HepG2 (cell line): ENCODE measurements at regions not wholly inside any gene's neighbourhood (a gene's known extent, or its start where the extent isn't known, plus 50 kb on each side); places are given as distances from the start of the nearest gene placed in this dataset.

Experiments
- ATAC-seq: fragments of 200-7000 bp; cut with Tn5 transposase; 3 replicates; pipeline ENCODE4 v1.9.1; 2020; ENCODE audit warnings: mild to moderate bottlenecking, moderate library complexity
- BruUV-seq: library from RNA; stranded (reverse); fragments of 400-500 nt; replicated peaks from 2 replicates; lab custom pipeline; 2021; lab: Mats Ljungman, UMichigan
- CTCF ChIA-PET: fragments of 300-600 bp; formaldehyde crosslinking; extraction: SDS; loops from one replicate; lab custom pipeline; 2021; ENCODE audit warnings: low total read pairs, inconsistent platforms, low intra/inter-chr PET ratio; lab: Yijun Ruan, JAX
- POLR2A ChIA-PET: fragments of 350-600 bp; sonication (Branson Sonifier 250); formaldehyde crosslinking; loops from one replicate; lab custom pipeline; 2020; ENCODE audit warnings: antibody characterized with exemption, inconsistent platforms; lab: Yijun Ruan, JAX
- DNase-seq: peaks from one replicate; pipeline ENCODE4 v3.0.0-alpha.2; 2015; ENCODE audit warnings: low spot score
- FAIRE-seq: peaks from 3 replicates; lab custom pipeline; 2011; peaks lifted over from hg19 to GRCh38; lab: Jason Lieb, UNC
- H2AFZ ChIP-seq: one replicate; pipeline ENCODE4 v1.6.1; 2011; ENCODE audit warnings: low read length, inconsistent platforms
- H3K27ac ChIP-seq: fragments of 300-600 bp; 3 replicates; pipeline ENCODE4 v1.8.0; 2011; ENCODE audit warnings: mixed run types, mild to moderate bottlenecking, mixed read lengths, low read length, inconsistent platforms; ENCODE audit not compliant: insufficient read depth; ENCODE audit errors: extremely low read length
- H3K27me3 ChIP-seq, 2 experiments: fragments of 200-600 bp in 1 of 2; 2 replicates in 1 of 2; 3 replicates in 1 of 2; pipeline versions ENCODE4 v1.6.0 to v1.8.0; 2011; ENCODE audit warnings: low read length in 2 of 2, mild to moderate bottlenecking in 2 of 2, moderate library complexity in 2 of 2, inconsistent platforms in 1 of 2; ENCODE audit not compliant: insufficient read depth in 2 of 2, control insufficient read depth in 1 of 2
- H3K36me3 ChIP-seq, 2 experiments: fragments of 200-600 bp in 1 of 2; replicated peaks in 1 of 2; 2 replicates in 1 of 2; 3 replicates in 1 of 2; pipeline versions ENCODE4 v1.5.1 to v1.8.0; 2011; ENCODE audit warnings: low read length in 2 of 2, inconsistent platforms in 1 of 2; ENCODE audit not compliant: insufficient read depth in 2 of 2, control insufficient read depth in 1 of 2
- H3K4me1 ChIP-seq: 2 replicates; pipeline ENCODE4 v1.5.1; 2012; ENCODE audit warnings: low read length, inconsistent platforms; ENCODE audit not compliant: insufficient read depth
- H3K4me2 ChIP-seq: 2 replicates; pipeline ENCODE4 v1.6.0; 2011; ENCODE audit warnings: low read depth, low read length, inconsistent platforms
- H3K4me3 ChIP-seq, 3 experiments: fragments of 200-600 bp in 1 of 3; sonication (generic), shearing (Covaris generic) in 1 of 3; replicated peaks in 1 of 3; 2 replicates each; pipeline ENCODE4 v1.5.1; 2011 to 2016; ENCODE audit warnings: low read length in 3 of 3, inconsistent platforms in 2 of 3, low read depth in 2 of 3, mild to moderate bottlenecking in 2 of 3, control low read depth in 1 of 3, mixed read lengths in 1 of 3; ENCODE audit not compliant: insufficient read depth in 1 of 3
- H3K79me2 ChIP-seq: one replicate; pipeline ENCODE4 v1.6.1; 2011; ENCODE audit warnings: low read length, inconsistent platforms; ENCODE audit not compliant: insufficient read depth
- H3K9ac ChIP-seq: 2 replicates; pipeline ENCODE4 v1.6.0; 2011; ENCODE audit warnings: mild to moderate bottlenecking, low read depth, low read length, inconsistent platforms; ENCODE audit not compliant: insufficient read depth
- H3K9me3 ChIP-seq: 2 replicates; pipeline ENCODE4 v1.5.1; 2012; ENCODE audit warnings: mild to moderate bottlenecking, low read length
- H4K20me1 ChIP-seq: 2 replicates; pipeline ENCODE4 v1.6.0; 2011; ENCODE audit warnings: inconsistent platforms, mild to moderate bottlenecking, low read length, moderate library complexity; ENCODE audit not compliant: insufficient read depth
- GFI1 ChIP-seq: sonication (generic); formaldehyde crosslinking; IDR thresholded peaks from 2 replicates; pipeline ENCODE4 v1.5.0; 2020; ENCODE audit warnings: missing genetic modification reagents, mild to moderate bottlenecking, borderline replicate concordance
- KLF9 ChIP-seq: IDR thresholded peaks from 2 replicates; pipeline ENCODE4 v1.6.1; 2016; ENCODE audit warnings: low read depth
- RBFOX2 ChIP-seq: fragments of 200-400 bp; formaldehyde crosslinking; IDR thresholded peaks from 2 replicates; pipeline ENCODE4 v1.6.1; 2017; ENCODE audit warnings: low read depth, mild to moderate bottlenecking, low read length
- SAFB2 ChIP-seq: sonication (generic); formaldehyde crosslinking; IDR thresholded peaks from 2 replicates; pipeline ENCODE4 v1.5.1; 2020; ENCODE audit warnings: missing genetic modification reagents, low read depth, mild to moderate bottlenecking, borderline replicate concordance
- ZBTB37 ChIP-seq: sonication (generic); formaldehyde crosslinking; IDR thresholded peaks from 2 replicates; pipeline ENCODE4 v1.4.0; 2020; ENCODE audit warnings: mild to moderate bottlenecking, missing genetic modification reagents
- ZNF678 ChIP-seq: sonication (generic); formaldehyde crosslinking; IDR thresholded peaks from 2 replicates; pipeline ENCODE4 v1.4.0; 2020; ENCODE audit warnings: mild to moderate bottlenecking, missing genetic modification reagents
- ZNF710 ChIP-seq: sonication (generic); formaldehyde crosslinking; IDR thresholded peaks from 2 replicates; pipeline ENCODE4 v1.5.0; 2020; ENCODE audit warnings: mild to moderate bottlenecking, missing genetic modification reagents, borderline replicate concordance
- WGBS: methylation state at CpG from one replicate; pipeline ENCODE4 v1.1.6; 2017; ENCODE audit warnings: low lambda C conversion rate; 5-methylcytosine and 5-hydroxymethylcytosine counted together
- in situ Hi-C: cut with HindIII; loops from 2 replicates; pipeline ENCODE4 v1.10.0; 2017; ENCODE audit warnings: low pct_unique_long_range_greater_than_20kb; ENCODE audit not compliant: extremely low pct_ligation_motif_present
- intact Hi-C: fragments of 100-400 bp; cut with micrococcal nuclease; formaldehyde crosslinking; loops from one replicate; pipeline ENCODE4 v1.10.0; 2022; ENCODE audit not compliant: unreplicated experiment
- TF ChIP-seq, protein P1 (sequence below): sonication (generic); formaldehyde crosslinking; IDR thresholded peaks from 2 replicates; pipeline ENCODE4 v1.5.1; 2020; ENCODE audit warnings: missing genetic modification reagents, mild to moderate bottlenecking, borderline replicate concordance

- Histone ChIP-seq H3K27ac (no peak overlapping the region), H2AFZ (no peak overlapping the region), H3K4me3 (no peak overlapping the region), H3K4me2 (no peak overlapping the region), H3K4me1 (no peaks in the 10 kb centered on the region), H3K9me3 (peaks cover 21% of the 10 kb centered on the region), H3K36me3 (no peaks in the 10 kb centered on the region), H4K20me1 (no peaks in the 10 kb centered on the region), H3K9ac (no peak overlapping the region), H3K27me3 (peaks cover 0 to 8% of the 10 kb centered on the region in 2 experiments; a peak in 2 of 5 replicates), H3K79me2 (no peaks in the 10 kb centered on the region)
- ChIA-PET CTCF (no interaction called here), POLR2A (no interaction called here)
- BruUV-seq: no TSS peak
- intact Hi-C loops (no loop called here), in situ Hi-C loops (no loop called here)
- ATAC-seq (no peak), FAIRE-seq (no peak), DNase-seq (no peak)
- TF ChIP-seq ZNF710 (CRISPR knock-in tag) (no peak), RBFOX2 (no peak), ZBTB37 (no peak), ZNF678 (CRISPR knock-in tag) (no peak), KLF9 (CRISPR knock-in tag) (no peak), GFI1 (CRISPR knock-in tag) (no peak), SAFB2 (CRISPR knock-in tag) (no peak)
- TF ChIP-seq, protein P1, sequence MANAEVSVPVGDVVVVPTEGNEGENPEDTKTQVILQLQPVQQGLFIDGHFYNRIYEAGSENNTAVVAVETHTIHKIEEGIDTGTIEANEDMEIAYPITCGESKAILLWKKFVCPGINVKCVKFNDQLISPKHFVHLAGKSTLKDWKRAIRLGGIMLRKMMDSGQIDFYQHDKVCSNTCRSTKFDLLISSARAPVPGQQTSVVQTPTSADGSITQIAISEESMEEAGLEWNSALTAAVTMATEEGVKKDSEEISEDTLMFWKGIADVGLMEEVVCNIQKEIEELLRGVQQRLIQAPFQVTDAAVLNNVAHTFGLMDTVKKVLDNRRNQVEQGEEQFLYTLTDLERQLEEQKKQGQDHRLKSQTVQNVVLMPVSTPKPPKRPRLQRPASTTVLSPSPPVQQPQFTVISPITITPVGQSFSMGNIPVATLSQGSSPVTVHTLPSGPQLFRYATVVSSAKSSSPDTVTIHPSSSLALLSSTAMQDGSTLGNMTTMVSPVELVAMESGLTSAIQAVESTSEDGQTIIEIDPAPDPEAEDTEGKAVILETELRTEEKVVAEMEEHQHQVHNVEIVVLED (CRISPR knock-in tag): no peak
- WGBS: 4% methylated on average over 3 of the region's 5 CpGs
Observed at GRCh38 chr5:2532809-2533208, 218.7 kb downstream of the IRX2 start.
